HG03045 (cell line): ENCODE measurements at regions not wholly inside any gene's neighbourhood (a gene's known extent, or its start where the extent isn't known, plus 50 kb on each side); places are given as distances from the start of the nearest gene placed in this dataset.

Experiments
- ATAC-seq: cut with Tn5 transposase; IDR thresholded peaks from one replicate; pipeline ENCODE4 v1.9.1; 2021; ENCODE audit warnings: mild to moderate bottlenecking, moderate library complexity; ENCODE audit not compliant: unreplicated experiment

DNA sequence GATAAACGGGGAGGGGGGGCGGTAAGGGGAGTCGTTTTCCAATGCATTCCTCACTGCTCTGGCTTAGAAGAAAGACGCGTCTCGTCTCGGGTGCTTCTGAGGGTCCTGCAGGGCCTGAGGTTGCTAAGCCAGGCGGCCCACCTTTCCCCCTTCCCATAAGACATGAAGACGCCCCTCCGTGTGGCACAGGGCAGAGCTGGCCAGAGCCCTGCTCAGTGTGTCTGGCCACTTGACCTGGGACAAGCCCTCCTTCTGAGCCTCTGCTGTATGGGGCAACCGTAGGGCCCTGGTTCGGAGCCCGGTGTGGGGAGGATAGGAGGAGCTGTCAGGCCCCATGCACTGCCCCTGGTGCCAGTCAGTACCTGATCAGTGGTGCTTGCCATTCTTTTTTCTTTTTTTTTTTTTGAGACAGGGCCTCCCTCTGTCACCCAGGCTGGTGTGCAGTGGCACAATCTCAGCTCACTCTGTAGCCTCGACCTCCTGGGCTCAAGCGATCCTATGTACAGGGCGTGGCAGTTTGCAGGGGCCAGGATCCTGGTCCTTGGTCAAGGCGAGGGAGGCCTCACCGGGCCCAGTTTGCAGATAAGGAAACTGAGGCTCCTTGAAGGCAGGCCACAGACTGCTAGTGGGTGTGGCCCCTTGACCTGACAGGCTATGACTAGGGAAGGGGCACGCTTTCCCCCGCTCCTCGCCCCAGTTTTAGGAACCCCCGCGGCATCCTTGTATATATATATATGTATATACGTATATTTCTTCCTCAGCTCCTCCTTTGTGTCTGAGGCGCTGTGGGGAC lies 172.3 kb upstream of the IER5L start:
- no peak for ATAC-seq

DNA sequence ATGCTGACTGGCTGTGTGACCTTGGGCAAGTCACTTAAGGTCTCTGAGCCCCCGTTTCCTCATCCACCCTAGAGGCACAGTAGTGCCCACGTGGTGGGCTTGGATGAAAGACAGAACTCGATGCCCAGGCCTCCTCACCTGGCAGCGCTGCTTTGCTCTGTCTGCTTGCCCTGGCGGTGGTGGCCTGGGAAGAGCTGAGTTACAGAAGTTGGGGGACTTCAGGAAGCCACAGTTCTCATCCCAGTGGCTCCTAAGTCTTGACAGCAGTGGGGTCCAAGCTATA lies 171.5 kb upstream of the IER5L start:
- ATAC-seq = no peak

DNA sequence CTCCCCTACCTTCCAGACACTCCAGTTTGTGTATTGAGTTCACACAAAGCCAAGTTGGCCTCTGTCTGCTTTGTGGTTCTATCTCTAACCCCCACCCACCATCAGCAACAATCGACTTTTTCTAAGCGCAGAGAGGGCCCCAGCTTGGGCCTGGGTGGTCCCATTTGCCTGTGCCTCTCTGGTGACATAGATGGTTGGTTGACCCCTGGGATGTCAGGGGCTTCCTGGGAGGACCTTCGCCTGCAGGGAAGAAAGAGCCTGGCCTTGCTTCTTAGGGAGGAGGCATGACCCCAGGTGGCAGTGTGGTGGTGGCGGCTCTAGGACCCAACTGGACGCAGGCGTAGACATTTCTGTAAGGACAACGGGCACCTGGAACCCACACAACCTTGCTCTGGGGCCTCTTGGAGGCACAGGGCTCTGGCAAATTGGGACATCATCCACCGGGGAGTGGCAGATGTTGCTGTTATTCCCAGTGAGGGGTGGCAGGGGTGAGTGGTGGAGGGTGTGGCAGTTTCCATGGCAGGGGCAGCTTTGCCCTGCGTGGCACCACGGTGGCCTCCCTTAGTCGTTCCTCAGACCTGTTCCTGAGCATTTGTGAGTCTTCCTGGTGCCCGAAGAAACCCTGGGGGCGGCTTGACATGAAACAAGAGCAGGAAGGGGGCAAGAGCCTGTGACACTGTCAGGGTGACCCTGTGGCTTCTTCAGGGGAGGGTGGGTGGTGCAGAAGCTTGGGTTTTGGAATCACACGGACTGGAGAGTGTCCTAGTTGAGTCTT lies 171.0 kb upstream of the IER5L start:
- ATAC-seq = no peak

DNA sequence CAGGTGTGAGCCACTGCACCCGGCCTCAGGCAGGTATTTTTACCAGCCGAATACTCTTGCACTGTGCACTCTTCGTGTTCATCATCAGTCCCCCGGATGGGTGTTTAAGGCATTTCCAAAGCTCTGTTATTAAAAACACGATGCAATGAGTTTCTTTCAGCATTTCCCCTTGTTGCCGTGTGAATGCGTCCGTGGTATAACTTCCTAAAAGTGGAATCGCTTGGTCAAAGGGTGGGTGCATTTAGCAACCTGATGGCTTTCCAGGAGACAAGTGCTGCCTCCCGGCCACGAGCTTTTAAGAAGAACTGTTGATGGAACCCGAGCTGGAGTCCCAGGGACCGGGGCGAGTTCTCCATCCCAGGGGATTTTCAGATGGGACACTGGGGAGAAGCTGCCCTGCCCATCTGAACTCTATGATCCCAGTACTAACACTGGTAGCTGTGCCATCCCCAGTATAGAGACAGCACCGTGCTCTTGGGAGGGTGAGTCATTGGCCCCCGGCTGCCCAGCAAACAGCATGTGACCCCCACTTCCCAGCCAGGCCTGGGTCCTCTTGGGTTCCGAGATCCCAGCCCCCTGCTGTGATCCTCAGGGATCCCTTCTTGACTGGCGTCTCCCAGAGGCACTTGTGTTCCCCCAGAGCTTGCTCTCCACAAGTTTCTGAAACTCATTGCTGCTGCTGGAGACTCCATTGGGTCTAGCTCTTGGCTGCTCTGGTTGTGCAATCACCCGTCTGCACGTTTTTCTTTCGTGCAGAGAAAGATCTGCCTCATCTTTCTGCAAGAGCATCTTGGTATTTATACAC lies 169.5 kb upstream of the IER5L start:
- ATAC-seq = no peak

DNA sequence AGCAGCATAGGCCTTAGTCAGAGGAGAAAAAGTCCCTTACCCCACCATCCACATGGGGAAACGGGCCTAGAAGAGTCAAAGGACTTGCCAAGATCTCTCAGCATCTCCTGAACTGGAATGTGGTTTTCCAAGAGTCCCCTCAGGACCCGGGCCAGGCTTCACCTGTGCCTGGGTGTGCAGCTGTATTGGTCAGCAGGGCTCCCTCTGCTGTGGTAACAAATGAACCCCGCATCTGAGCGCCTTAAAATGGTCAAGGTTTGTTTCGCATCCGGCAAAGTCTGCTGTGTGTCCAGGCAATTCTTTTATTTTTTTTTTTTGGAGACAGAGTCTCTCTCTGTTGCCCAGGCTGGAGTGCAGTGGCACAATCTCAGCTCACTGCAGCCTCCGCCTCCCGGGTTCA lies 168.0 kb upstream of the IER5L start:
- ATAC-seq = no peak

DNA sequence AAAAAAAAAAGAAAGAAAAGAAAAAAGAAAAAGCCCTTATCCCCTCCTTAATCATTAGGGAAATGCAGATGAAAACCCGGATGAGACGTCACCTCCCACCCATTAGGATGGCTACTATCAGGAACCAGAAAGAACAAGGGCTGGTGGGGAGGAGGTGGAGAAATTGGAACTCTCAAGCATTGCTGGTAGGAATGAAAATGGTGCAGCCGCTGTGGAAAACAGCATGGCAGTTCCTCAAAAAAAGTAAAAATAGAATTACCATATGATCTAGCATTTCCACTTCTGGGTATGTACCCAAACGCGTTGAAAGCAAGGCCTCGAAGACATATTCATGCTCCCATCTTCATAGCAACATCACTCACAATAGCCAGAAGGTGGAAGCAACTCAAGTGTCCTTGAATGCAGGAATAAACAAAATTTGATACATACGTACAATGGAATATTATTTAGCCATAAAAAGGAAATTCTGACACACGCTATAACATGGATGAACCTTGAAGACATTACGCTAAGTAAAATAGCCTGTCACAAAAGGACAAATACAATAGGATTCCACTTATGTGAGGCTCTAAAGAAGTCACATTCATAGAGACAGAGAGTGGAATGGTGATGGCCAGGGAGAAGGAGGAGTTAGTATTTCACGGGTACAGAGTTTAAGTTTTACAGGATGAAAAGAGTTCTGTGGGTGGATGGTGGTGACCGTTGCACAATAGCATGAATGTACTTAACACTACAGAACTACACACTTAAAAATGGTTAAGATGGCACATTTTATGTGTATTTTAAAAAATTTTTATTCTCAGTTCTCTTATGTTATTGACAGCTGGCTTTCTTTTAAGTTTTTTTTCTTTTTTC lies 166.8 kb upstream of the IER5L start:
- ATAC-seq = no peak

DNA sequence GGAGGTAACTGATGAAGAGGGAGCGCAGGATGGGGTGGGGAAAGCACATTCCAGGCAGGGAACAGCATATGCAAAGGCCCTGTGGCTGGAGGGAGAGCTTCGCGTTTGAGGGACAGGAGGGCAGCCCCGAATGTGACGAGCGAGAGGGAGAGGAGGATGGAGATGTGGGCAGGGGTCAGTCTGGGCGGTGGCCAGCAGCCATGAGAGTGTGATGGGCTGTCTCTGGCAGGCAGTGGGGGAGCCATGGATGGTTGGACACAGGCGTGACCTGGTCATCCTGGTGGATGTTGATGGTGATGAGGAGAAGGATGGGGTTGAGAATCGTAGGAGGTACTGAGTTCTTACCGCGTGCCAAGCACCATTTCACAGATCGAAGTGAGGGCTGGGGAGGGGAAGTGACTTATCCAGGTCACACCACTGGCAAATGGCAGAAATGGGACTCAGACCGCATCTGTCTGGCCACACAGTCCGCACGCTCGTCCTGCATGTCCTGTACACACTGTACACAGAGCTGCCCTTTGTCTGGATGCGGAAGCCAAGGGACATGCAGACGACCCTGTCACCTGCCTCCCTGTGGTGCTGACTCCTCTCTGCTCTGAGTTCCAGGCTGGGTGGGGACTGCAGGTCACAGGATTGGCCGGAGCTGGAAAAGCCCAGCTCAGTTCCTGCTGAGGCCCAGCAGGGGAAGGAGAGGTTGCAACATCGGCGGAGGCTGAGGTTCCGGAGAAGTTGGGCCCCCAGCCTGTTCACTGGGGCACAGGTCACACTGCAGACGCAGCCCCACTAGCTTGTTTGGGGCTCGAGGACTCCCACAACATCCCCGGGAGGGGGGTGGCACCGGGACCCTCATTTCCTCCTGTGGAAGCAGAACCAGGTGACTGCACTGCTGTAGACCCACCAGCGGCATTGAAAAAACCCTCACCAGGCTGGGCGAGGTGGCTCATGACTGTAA lies 165.6 kb upstream of the IER5L start:
- ATAC-seq = no peak

DNA sequence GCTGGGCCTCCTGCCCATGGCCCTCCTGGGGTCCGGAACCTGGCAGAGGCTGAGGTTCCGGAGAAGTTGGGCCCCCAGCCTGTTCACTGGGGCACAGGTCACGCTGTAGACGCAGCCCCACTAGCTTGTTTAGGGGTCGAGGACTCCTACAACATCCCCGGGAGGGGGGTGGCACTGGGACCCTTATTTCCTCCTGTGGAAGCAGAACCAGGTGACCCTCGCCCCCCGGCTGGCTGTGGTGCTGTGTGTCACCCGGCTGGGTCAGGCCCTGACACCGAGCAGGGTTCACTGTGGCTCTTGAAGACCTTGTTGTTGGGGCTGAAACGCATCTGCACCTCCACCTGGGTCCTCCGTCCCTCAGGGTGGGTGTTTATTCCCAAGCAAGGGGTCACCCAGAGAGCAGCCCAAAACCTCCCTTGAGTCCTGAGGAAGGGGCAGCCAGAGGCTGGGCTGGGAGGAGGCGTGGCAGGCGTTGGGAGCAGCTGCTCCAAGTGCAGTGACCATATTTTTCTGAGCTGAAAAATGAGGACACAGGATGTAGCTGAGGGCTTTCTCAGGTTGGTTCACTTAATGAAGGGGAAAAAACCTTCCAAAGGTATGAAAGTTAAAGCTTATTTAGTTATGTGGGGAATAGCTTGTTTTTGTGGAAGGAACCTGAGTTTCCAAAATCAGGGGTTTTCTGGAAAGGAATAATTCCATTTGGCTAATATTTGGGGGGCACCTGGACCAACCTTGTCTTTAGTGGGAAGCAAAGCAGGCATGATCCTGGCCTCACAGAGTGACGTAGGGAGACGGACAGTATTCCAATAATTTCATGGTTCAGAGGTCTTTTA lies 164.7 kb upstream of the IER5L start:
- no peak for ATAC-seq

DNA sequence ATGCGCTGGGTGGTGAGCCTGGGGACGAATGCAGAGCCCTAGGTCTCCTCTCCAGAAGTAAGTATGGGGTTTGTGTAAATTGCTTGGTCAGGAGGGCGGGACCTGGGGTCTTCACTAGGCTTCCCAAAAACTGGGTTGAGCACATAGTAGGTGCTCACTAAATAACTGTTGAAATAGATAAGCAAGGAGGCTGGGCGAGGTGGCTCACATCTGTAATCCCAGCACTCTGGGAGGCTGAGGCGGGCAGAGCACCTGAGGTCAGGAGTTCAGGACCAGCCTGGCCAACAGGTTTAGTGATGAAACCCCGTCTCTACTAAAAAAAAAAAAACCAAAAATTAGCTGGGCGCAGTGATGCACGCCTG lies 163.9 kb upstream of the IER5L start:
- no peak for ATAC-seq

DNA sequence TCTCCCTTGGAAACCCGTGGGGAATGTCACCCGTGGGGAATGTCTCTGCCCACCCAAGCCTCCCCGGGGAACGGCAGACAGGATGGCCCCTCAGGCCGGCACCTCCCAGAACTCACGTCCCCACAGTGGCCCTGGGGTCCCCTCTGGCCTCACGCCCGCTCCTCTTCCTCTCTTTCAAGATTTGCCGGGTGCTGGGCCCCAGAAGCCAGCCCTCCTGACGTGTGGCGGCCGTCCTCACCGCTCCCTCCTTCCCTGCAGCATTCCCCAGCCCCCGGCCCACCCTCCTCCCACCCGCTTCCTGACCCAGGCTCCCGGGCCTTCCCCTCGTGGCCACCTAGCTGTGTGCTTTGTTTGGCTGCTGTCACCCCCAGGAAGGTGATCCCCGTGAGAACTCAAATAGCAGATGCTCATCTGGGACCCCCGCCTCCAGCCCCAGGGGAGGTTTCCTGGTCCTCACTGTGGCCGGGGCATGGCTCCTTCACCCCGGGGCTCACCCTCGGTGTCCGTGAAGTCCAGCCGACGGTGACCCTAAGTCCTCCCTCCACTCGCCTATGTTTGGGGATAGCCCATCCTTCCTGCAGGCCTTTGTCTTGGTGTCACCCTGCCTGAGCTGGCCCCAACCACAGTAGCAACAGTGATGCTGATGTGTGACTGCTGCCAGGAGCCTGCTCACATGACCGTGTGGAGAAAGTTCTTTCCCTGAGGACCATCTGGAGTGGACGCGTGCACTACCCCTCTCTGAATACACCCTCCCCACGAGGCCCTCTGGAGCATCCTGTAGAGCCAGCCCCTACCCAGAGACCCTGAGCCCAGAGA lies 163.3 kb upstream of the IER5L start:
- ATAC-seq = no peak

DNA sequence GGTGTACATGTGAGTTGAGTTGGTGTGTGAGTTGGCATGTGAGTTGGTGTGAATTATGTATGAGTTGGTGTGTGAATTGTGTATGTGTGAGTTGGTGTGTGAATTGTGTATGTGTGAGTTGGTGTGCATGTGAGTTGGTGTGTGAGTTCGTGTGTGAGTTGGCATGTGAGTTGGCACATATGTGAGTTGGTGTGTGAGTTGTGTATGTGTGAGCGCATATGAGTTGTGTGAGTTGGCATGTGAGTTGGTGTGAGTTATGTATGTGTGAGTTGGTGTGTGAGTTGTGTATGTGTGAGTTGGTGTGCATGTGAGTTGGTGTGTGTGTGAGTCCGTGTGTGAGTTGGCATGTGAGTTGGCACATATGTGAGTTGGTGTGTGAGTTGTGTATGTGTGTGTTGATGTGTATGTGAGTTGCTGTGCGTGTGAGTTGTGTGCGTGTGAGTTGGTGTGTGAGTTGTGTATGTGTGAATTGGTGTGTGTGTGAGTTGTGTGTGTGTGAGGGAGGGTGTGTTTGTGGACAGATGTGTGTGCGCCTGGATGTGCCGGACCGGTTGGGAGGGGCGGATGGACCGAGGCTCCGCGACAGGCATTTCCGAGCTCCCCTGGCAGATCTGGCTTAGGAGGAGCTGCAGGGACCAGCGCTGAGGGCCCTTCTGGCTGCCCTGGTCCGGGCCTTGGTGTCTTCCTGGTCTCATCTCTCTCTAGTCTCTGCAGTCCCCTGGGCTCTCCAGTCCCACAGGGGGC lies 162.5 kb upstream of the IER5L start:
- ATAC-seq = no peak

DNA sequence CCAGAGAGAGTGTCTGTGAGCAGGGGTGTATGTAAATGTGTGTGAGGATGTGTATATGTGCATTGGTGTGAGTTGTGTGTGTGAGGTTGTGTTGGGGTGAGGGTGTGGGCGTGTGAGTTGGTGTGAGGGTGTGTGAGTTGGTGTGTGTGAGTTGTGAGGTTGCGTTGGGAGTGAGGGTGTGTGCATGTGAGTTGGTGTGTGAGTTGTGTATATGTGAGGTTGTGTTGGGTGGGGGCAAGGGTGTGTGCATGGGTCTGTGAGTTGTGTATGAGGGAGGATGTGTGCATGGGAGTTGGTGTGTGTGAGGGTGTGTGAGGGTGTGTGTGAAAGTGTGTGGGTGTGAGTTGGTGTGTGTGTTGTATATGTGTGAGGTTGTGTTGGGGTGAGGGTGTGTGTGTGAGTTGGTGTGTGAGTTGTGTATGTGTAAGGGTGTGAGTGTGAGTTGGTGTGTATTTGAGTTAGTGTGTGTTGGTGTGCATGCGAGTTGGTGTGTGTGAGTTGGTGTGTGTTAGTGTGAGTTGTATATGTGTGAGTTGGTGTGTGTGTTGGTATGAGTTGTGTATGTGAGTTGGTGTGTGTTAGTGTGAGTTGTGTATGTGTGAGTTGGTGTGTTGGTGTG lies 161.6 kb upstream of the IER5L start:
- no peak for ATAC-seq

DNA sequence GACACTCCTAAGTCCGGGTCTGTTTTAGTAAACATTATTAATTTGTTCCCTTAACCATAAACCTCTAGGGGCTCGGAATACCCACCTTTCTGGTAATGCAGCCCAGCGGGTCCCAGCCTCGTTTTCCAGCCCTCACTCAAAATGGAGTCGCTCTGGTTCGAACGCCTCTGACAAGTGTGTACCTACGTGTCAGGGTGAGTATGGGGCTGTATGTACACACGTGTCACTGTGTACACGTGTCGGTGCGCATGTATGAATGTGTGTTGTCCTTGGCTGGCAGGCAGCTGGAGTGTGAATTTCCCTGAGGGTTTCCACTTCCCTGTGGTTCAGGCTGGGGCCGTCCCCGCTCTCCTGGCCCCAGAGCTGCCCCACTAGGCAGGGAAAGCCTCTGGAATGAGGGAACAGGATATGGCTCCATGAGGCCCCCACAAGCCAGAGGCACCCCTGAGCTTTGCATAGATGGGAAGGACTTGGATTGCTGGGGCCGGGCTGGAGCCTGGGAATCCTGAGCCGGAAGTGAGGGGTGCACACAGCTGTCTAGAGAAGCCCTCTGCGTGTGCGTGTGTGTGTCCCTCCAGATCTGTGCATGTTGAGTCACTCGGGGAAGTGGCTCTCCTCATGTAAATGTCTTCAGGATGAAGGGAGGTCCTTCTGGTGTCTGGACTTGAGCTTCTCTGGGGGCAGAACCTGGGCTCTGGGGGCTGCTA lies 160.8 kb upstream of the IER5L start:
- no peak for ATAC-seq

DNA sequence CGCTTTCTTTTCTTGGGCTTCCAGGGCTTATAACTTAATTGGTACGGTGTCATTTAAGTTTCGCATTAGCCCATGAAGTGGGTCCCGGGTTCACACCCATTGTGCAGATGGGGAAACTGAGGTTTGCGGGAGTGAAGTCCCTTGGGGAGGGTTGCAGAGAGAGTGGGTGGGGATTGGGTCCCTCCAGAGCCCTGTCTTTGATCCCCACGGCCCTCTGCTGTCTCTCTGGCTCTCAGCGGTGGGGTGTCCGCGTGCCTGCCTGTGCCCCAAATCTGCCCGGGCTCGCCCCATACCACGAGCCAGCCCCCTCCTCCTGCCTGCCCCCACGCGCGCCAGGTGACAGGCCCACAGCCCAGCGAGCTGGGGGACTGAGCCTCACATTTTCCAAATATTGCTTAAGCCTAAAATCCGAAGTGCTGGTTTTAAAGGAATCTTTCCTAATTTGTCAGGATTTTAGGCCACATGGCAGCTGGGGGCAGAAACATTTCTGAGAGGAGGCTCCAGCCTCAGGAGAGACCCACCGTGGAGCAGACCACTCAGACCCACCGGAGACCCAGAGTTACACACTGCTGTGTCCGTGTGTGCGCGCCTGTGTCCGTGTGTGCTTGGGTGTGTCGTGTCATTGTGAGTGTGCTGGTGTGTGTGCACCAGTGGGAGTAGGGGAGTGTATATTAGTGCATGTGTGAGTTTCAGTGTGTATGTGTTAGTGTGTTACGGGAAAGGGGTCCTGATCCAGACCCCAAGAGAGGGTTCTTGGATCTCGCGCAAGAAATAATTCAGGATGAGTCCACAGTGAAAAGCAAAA lies 159.5 kb upstream of the IER5L start:
- ATAC-seq = no peak

DNA sequence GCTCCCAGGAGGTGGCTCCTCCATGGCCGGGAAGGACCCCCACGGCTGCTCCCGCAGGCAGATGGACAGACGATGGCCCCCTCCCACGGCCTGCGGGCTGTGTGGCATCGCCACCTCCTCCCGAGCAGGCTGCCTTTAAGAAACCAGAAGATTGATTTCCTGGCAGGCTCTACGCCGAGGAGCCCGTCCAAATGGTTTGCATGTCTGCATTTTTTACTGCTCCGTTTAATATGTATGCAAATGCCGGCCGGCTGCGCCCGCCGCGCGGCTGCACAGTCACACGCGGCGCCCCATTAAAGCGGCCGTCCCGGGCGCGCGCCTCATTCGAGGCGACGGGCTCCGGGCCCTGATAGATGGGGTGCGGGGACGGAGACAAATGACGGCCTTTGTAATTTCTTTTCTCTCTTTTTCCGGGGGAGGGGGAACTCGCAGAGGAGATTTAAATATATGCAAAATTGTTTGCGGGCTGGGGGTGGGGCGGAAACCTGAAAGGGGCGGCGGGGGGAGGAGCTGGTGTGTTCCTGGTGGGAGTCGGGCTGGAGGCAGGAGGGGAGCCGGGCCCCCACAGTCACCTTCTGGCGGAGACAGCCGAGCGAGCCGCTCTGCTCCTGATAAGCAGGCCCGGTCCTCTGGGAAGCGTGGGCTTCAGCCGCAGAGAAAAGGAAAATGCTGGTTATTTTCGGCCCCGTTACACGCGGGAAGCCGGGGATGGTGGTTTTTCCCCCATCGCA lies 158.7 kb upstream of the IER5L start:
- ATAC-seq = no peak
